Small intestine (tissue), 7 donors: ENCODE measurements at regions not wholly inside any gene's neighbourhood (a gene's known extent, or its start where the extent isn't known, plus 50 kb on each side); places are given as distances from the start of the nearest gene placed in this dataset.

Source experiments
- DNase-seq, 2 donors: peaks; one replicate each; pipeline versions ENCODE4 v3.0.0 to v3.0.0-alpha.2; 2013
- FAIRE-seq: peaks from 2 replicates; lab custom pipeline; 2012; peaks lifted over from hg19 to GRCh38; lab: Jason Lieb, UNC
- H3K27ac ChIP-seq, 3 donors: one replicate each; pipeline ENCODE4 v1.5.1; 2013; ENCODE audit warnings: low read length in 2 of 3, mild to moderate bottlenecking in 2 of 3, control low read depth in 1 of 3, inconsistent platforms in 1 of 3, low read depth in 1 of 3, moderate library complexity in 1 of 3
- H3K27me3 ChIP-seq, 3 donors: one replicate each; pipeline ENCODE4 v1.6.1; 2013; ENCODE audit warnings: low read length in 3 of 3, inconsistent platforms in 1 of 3; ENCODE audit not compliant: control insufficient read depth in 3 of 3, insufficient read depth in 3 of 3
- H3K36me3 ChIP-seq, 3 donors: one replicate each; pipeline ENCODE4 v1.6.1; 2013; ENCODE audit warnings: low read length in 3 of 3, inconsistent platforms in 1 of 3, low read depth in 1 of 3, mild to moderate bottlenecking in 1 of 3, moderate library complexity in 1 of 3; ENCODE audit not compliant: control insufficient read depth in 3 of 3, insufficient read depth in 2 of 3
- H3K4me1 ChIP-seq, 3 donors: one replicate each; pipeline ENCODE4 v1.6.1; 2013; ENCODE audit warnings: low read length in 2 of 3, inconsistent platforms in 1 of 3, low read depth in 1 of 3, mild to moderate bottlenecking in 1 of 3, moderate library complexity in 1 of 3; ENCODE audit not compliant: control insufficient read depth in 3 of 3, insufficient read depth in 2 of 3
- H3K4me3 ChIP-seq, 3 donors: one replicate each; pipeline ENCODE4 v1.5.1; 2013; ENCODE audit warnings: low read length in 3 of 3, control low read depth in 1 of 3, inconsistent platforms in 1 of 3, low read depth in 1 of 3, mild to moderate bottlenecking in 1 of 3, moderate library complexity in 1 of 3
- H3K9me3 ChIP-seq, 2 donors: one replicate each; pipeline ENCODE4 v1.6.1; 2013; ENCODE audit warnings: low read depth in 1 of 2, low read length in 1 of 2; ENCODE audit not compliant: control insufficient read depth in 2 of 2, insufficient read depth in 1 of 2
- WGBS, 3 donors: extraction: QIAGEN DNeasy Blood & Tissue Kit; methylation state at CpG; one replicate each; pipeline ENCODE4 v1.1.7; 2013; 5-methylcytosine and 5-hydroxymethylcytosine counted together
- donor health status: healthy with polysubstance abuse.
- donor health status: control.
- donor health status: control.
- donor health status: Bipolar disorder and iron deficiency.
- donor health status: healthy.

DNA sequence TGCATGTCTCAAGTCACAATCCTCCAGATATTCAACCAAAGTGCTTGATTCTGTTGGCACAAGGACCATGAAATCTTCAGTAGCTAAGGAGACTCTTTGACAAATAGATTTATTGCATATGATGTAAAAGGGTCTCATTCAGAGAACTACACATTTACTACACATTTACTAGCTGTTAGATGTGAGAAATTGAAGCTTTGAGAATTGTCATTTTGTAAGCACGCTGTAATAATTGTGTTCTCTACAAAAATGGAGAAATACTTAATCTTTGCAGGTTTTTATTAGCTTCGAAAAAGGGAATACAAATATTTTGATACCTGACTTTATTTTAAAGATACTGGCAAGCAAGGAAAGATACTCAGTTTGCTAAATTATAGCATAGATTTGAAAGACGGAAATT, 70.2 kb upstream of the CHD2 start:
- Histone ChIP-seq H3K4me1 (peaks cover 3 to 26% (median 11%) of the 10 kb centered on the region in 3 donors), H3K4me3 (no peak overlapping the region), H3K27ac (peak overlapping the region in 1 of 3 donors; percentile 87), H3K9me3 (no peaks in the 10 kb centered on the region), H3K27me3 (no peaks in the 10 kb centered on the region), H3K36me3 (no peaks in the 10 kb centered on the region)
- no peak for FAIRE-seq
- no peak for DNase-seq
- WGBS, 3 donors = 97 to 99% (median 97%) methylated on average over 3 of the region's 3 CpGs

DNA sequence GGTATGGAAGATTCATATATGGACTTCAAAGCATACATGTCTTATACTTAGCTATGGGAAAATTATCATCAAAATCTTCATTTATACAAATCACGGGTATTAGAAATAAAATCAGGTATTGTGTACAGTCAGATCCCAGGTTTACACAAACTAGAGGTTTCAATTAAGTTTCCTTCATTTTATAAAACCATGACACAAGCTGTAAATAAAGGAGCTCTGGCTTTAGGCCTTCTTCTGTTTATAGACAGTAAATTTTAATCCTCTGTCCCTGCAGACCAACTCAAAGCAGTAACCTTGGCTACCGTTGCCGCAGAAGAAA, 68.8 kb upstream of the CHD2 start:
- H3K4me3 ChIP-seq = no peak overlapping the region
- 4 to 7% (median 6%) methylated on average over 3 of the region's 3 CpGs for WGBS, 3 donors
- peaks cover 3 to 23% (median 11%) of the 10 kb centered on the region in 3 donors for H3K4me1 ChIP-seq
- H3K27ac ChIP-seq = peak overlapping the region; percentile 68 to 96 (median 87)
- H3K9me3 ChIP-seq = no peaks in the 10 kb centered on the region
- no peaks in the 10 kb centered on the region for H3K36me3 ChIP-seq
- DNase-seq (no peak), FAIRE-seq (no peak)
- no peaks in the 10 kb centered on the region for H3K27me3 ChIP-seq

- Histone ChIP-seq H3K27ac (peak overlapping the region; percentile 68 to 96 (median 87)), H3K4me1 (peaks cover 3 to 23% (median 11%) of the 10 kb centered on the region in 3 donors), H3K9me3 (no peaks in the 10 kb centered on the region), H3K36me3 (no peaks in the 10 kb centered on the region), H3K4me3 (no peak overlapping the region), H3K27me3 (no peaks in the 10 kb centered on the region)
- WGBS, 3 donors = 1% methylated on average over 10 of the region's 10 CpGs
- FAIRE-seq = no peak
- DNase-seq = peak; percentile 84 to 94
Observed at GRCh38 chr15:92831655-92832328, 68.3 kb upstream of the CHD2 start.

DNA sequence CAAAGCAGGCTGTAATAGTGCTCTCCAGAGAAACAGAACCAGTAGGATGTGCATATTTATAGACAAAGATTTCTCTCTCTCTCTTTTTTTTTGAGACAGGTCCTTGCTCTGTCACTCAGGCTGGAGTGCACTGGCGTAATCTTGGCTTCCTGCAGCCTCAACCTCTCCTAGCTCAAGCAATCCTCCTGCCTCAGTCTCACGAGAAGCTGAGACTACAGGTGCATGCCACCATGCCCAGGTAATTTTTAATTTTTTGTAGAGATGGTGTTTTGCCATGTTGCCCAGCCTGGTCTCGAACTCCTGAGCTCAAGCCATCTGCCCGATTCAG, 67.1 kb upstream of the CHD2 start:
- H3K4me1 ChIP-seq = peaks cover 3 to 23% (median 11%) of the 10 kb centered on the region in 3 donors
- DNase-seq = no peak
- no peak for FAIRE-seq
- 72 to 89% (median 83%) methylated on average over 4 of the region's 4 CpGs for WGBS, 3 donors
- no peaks in the 10 kb centered on the region for H3K27me3 ChIP-seq
- no peaks in the 10 kb centered on the region for H3K9me3 ChIP-seq
- H3K27ac ChIP-seq = peak overlapping the region; percentile 76 to 96 (median 87)
- no peak overlapping the region for H3K4me3 ChIP-seq
- H3K36me3 ChIP-seq = no peaks in the 10 kb centered on the region

DNA sequence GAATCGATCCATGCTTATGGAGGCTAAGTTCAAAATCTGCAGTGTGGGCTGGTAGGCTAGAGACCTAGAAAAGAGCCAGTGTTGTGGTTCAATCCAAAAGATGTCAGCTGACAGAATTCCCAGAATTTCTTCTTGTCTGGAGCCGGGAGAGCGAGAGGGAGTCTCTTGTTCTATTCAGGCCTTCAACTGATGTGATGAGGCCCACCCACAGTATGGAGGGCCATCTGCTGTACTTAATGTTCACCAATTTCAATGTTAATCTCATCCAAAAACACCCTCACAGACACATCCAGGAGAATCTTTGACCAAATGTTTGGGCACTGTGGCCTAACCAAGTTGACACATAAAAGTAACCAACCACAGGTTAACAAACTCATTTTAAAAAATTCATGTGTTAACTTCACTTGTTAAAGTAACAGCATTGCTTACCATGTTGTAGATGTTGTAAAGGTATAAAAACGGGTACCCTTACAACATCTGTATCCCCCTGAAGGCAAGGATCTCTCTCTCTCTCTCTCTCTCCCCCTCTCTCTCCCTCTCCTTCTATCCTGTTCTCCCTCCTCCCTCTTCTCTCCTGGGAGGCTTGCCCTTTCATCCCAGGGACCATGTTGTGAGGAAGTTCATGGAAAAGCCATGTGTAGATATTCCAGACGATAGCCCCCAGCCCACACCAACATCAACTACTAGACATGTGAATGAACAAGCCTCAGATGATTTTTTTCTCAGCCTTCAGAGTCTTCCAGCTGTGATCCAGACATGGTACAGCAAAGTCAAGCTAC, 66.4 kb upstream of the CHD2 start:
- Histone ChIP-seq H3K4me3 (no peak overlapping the region), H3K27me3 (no peaks in the 10 kb centered on the region), H3K4me1 (peaks cover 3 to 23% (median 11%) of the 10 kb centered on the region in 3 donors), H3K27ac (peak overlapping the region; percentile 4 to 96 (median 87)), H3K36me3 (no peaks in the 10 kb centered on the region), H3K9me3 (no peaks in the 10 kb centered on the region)
- 84 to 89% (median 87%) methylated on average over 5 of the region's 5 CpGs for WGBS, 3 donors
- DNase-seq = no peak
- no peak for FAIRE-seq

- Histone ChIP-seq H3K4me3 (no peak overlapping the region), H3K27me3 (no peaks in the 10 kb centered on the region), H3K36me3 (no peaks in the 10 kb centered on the region), H3K27ac (peak overlapping the region in 1 of 3 donors; percentile 59), H3K9me3 (no peaks in the 10 kb centered on the region), H3K4me1 (no peaks in the 10 kb centered on the region)
- 17 to 39% (median 21%) methylated on average over 5 of the region's 5 CpGs for WGBS, 3 donors
- DNase-seq = no peak
- no peak for FAIRE-seq
Observed at GRCh38 chr15:92839696-92840095, 60.4 kb upstream of the CHD2 start.

DNA sequence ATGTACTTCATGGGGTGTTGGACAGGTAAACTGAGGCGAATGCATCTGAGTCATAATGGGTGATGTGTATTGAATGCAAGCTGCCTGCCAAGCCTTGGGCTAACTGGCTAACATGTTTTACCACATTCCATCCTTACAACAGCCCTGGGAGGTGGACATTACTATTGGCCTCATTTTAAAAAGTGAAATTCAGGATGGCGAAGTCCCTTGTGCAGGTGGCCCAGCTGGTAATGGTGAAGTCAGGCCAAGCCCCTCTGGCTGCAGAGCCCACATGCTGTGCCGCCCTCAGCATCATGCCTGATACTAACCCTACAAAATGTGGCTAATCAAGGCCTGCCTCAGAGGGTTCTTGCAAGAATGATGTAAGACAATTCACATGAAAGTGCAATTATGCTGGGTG, 60.0 kb upstream of the CHD2 start:
- no peak for DNase-seq
- WGBS, 3 donors = 92 to 96% (median 94%) methylated on average over 3 of the region's 3 CpGs
- no peaks in the 10 kb centered on the region for H3K9me3 ChIP-seq
- no peaks in the 10 kb centered on the region for H3K36me3 ChIP-seq
- no peaks in the 10 kb centered on the region for H3K27me3 ChIP-seq
- no peaks in the 10 kb centered on the region for H3K4me1 ChIP-seq
- H3K27ac ChIP-seq = peak overlapping the region in 1 of 3 donors; percentile 36
- FAIRE-seq = no peak
- no peak overlapping the region for H3K4me3 ChIP-seq

- 97 to 98% (median 97%) methylated on average over 8 of the region's 8 CpGs for WGBS, 3 donors
- FAIRE-seq = no peak
Observed at GRCh38 chr15:92843326-92843725, 56.8 kb upstream of the CHD2 start.

More at GRCh38 chr15:92843326-92843725, 56.8 kb upstream of the CHD2 start:
- H3K4me3 ChIP-seq = no peak overlapping the region
- H3K9me3 ChIP-seq = no peaks in the 10 kb centered on the region
- DNase-seq = no peak
- H3K4me1 ChIP-seq = peaks cover 0 to 3% (median 0%) of the 10 kb centered on the region in 3 donors
- no peak overlapping the region for H3K27ac ChIP-seq
- no peaks in the 10 kb centered on the region for H3K36me3 ChIP-seq
- H3K27me3 ChIP-seq = no peaks in the 10 kb centered on the region
